DND-41 (cell line): ENCODE measurements at regions not wholly inside any gene's neighbourhood (a gene's known extent, or its start where the extent isn't known, plus 50 kb on each side); places are given as distances from the start of the nearest gene placed in this dataset.
A peak's percentile ranks its signal among the peaks of the same experiment; 100 is the strongest.

Experiments used
- ATAC-seq: fragments of 200-7000 bp; cut with Tn5 transposase; 3 replicates; pipeline ENCODE4 v1.9.1; 2021; ENCODE audit warnings: low read depth; ENCODE audit not compliant: insufficient read depth
- DNase-seq: peaks from one replicate; pipeline ENCODE4 v3.0.0-alpha.2; 2020
- H2AFZ ChIP-seq: 2 replicates; pipeline ENCODE4 v1.6.0; 2012; ENCODE audit warnings: low read depth, low read length
- H3K27ac ChIP-seq: 2 replicates; pipeline ENCODE4 v1.5.1; 2012; ENCODE audit warnings: low read length, inconsistent platforms
- H3K27me3 ChIP-seq: fragments of 200-600 bp; sonication (generic); 2 replicates; pipeline ENCODE4 v1.6.0; 2012; ENCODE audit warnings: low read length, mild to moderate bottlenecking, inconsistent platforms; ENCODE audit not compliant: insufficient read depth, poor library complexity
- H3K36me3 ChIP-seq: 2 replicates; pipeline ENCODE4 v1.5.1; 2012; ENCODE audit warnings: low read length, inconsistent platforms; ENCODE audit not compliant: insufficient read depth
- H3K4me1 ChIP-seq: 2 replicates; pipeline ENCODE4 v1.5.1; 2012; ENCODE audit warnings: mild to moderate bottlenecking, low read length; ENCODE audit not compliant: insufficient read depth
- H3K4me2 ChIP-seq: 2 replicates; pipeline ENCODE4 v1.6.0; 2012; ENCODE audit warnings: mild to moderate bottlenecking, moderate library complexity, low read length, inconsistent platforms; ENCODE audit not compliant: insufficient read depth
- H3K4me3 ChIP-seq, 2 experiments: fragments of 200-600 bp in 1 of 2; shearing (Covaris generic) in 1 of 2; 2 replicates each; pipeline ENCODE4 v1.5.1; 2012 to 2016; ENCODE audit warnings: inconsistent platforms in 2 of 2, low read length in 2 of 2, mild to moderate bottlenecking in 2 of 2, low read depth in 1 of 2, moderate library complexity in 1 of 2
- H3K79me2 ChIP-seq: 2 replicates; pipeline ENCODE4 v1.6.0; 2012; ENCODE audit warnings: low read length, inconsistent platforms; ENCODE audit not compliant: insufficient read depth
- H3K9ac ChIP-seq: 2 replicates; pipeline ENCODE4 v1.6.0; 2012; ENCODE audit warnings: low read depth, mild to moderate bottlenecking, inconsistent platforms, low read length, moderate library complexity
- H3K9me3 ChIP-seq: 2 replicates; pipeline ENCODE4 v1.5.1; 2012; ENCODE audit warnings: low read length, moderate library complexity, mild to moderate bottlenecking, inconsistent platforms; ENCODE audit not compliant: insufficient read depth, severe bottlenecking
- H4K20me1 ChIP-seq: 2 replicates; pipeline ENCODE4 v1.6.0; 2012; ENCODE audit warnings: low read length; ENCODE audit not compliant: insufficient read depth
- EZH2 ChIP-seq: IDR thresholded peaks from 3 replicates; pipeline ENCODE4 v1.6.1; 2012; ENCODE audit warnings: borderline replicate concordance, low read depth, mild to moderate bottlenecking, moderate library complexity, low read length, inconsistent platforms; ENCODE audit not compliant: severe bottlenecking
- TF ChIP-seq, protein P1 (sequence below): IDR thresholded peaks from 2 replicates; pipeline ENCODE4 v1.5.1; 2012; ENCODE audit warnings: borderline replicate concordance, low read length, moderate library complexity, mild to moderate bottlenecking; ENCODE audit not compliant: poor library complexity, severe bottlenecking; ENCODE audit errors: extremely low read depth

DNA sequence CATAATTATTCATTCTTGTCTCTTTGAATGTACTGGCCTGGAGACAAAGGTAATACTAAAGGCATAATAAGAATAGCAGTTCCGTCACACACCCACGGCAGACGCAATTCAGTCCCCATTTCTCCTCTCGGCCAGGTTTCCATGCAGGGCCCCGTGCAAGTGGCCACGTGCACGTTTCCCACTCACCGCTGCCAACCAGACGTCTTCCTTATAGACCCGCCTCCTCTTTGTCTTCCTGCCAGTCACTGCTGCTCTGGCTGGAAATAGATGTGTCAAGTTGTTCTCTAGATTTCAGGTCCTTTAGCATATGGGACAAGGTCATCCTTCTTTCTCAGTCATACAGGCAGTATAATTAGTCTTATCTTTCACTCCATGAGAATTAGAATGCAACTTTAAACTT is 204.3 kb downstream of the SUCLA2 start:
- ATAC-seq (no peak), DNase-seq (no peak)
- Histone ChIP-seq H3K27ac (no peak overlapping the region), H3K4me3 (no peak overlapping the region), H3K4me1 (no peaks in the 10 kb centered on the region), H3K9me3 (peaks cover 2% of the 10 kb centered on the region), H3K9ac (no peak overlapping the region), H4K20me1 (no peaks in the 10 kb centered on the region), H3K36me3 (no peaks in the 10 kb centered on the region), H3K4me2 (no peak overlapping the region), H3K27me3 (no peaks in the 10 kb centered on the region), H2AFZ (no peak overlapping the region), H3K79me2 (no peaks in the 10 kb centered on the region)
- TF ChIP-seq EZH2 = no peak
- TF ChIP-seq, protein P1, sequence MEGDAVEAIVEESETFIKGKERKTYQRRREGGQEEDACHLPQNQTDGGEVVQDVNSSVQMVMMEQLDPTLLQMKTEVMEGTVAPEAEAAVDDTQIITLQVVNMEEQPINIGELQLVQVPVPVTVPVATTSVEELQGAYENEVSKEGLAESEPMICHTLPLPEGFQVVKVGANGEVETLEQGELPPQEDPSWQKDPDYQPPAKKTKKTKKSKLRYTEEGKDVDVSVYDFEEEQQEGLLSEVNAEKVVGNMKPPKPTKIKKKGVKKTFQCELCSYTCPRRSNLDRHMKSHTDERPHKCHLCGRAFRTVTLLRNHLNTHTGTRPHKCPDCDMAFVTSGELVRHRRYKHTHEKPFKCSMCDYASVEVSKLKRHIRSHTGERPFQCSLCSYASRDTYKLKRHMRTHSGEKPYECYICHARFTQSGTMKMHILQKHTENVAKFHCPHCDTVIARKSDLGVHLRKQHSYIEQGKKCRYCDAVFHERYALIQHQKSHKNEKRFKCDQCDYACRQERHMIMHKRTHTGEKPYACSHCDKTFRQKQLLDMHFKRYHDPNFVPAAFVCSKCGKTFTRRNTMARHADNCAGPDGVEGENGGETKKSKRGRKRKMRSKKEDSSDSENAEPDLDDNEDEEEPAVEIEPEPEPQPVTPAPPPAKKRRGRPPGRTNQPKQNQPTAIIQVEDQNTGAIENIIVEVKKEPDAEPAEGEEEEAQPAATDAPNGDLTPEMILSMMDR = no peak

DNA sequence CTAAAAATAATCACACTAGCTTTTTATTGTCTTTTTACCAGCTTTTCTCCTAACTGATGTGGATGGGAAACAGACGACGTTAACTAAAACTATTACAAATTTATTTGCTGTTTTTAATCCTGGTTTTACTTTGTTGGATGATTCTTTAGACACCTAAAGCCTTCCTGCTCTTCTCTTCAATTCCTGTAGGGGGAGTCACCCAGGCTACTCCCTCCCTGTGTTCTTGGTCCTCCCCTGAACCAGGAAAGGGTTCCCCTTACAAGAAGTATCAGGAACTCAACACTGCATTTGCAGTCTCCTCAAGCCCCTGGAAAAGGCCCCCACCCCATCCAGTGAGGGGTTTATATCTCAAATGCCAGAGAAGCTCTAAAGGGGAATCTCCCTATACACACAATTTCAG is 206.1 kb downstream of the SUCLA2 start:
- Histone ChIP-seq H3K36me3 (no peaks in the 10 kb centered on the region), H3K9me3 (peaks cover 15% of the 10 kb centered on the region), H3K27ac (no peak overlapping the region), H3K4me1 (no peaks in the 10 kb centered on the region), H3K4me2 (no peak overlapping the region), H3K27me3 (no peaks in the 10 kb centered on the region), H3K9ac (no peak overlapping the region), H2AFZ (no peak overlapping the region), H3K4me3 (no peak overlapping the region), H4K20me1 (no peaks in the 10 kb centered on the region), H3K79me2 (no peaks in the 10 kb centered on the region)
- TF ChIP-seq, protein P1 = peak; percentile 50
- TF ChIP-seq EZH2 = no peak
- DNase-seq (no peak), ATAC-seq (no peak)

DNA sequence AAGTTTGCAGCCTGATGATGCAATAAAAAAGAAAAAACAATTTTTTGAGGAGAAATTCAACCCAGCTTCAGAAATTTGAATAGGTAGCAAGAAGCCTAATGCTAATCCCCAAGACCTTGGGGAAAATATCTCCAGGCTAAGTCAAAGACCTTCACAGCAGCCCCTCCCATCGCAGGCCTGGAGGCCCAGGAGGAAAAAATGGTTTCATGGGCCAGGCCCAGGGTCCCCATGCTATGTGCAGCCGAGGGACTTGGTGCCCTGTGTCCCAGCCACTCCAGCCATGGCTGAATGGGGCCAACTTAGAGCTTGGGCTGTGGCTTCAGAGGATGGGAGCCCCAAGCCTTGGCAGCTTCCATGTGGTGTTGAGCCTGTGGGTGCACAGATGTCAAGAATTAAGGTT is 210.3 kb downstream of the SUCLA2 start:
- TF ChIP-seq EZH2 = no peak
- TF ChIP-seq, protein P1 = no peak
- H2AFZ ChIP-seq = no peak overlapping the region
- no peaks in the 10 kb centered on the region for H3K79me2 ChIP-seq
- peaks cover 15% of the 10 kb centered on the region for H3K9me3 ChIP-seq
- H3K9ac ChIP-seq = no peak overlapping the region
- H4K20me1 ChIP-seq = no peaks in the 10 kb centered on the region
- no peak overlapping the region for H3K4me2 ChIP-seq
- H3K4me3 ChIP-seq = no peak overlapping the region
- no peak overlapping the region for H3K27ac ChIP-seq
- DNase-seq (no peak), ATAC-seq (no peak)
- no peaks in the 10 kb centered on the region for H3K27me3 ChIP-seq
- H3K4me1 ChIP-seq = no peaks in the 10 kb centered on the region
- H3K36me3 ChIP-seq = no peaks in the 10 kb centered on the region

DNA sequence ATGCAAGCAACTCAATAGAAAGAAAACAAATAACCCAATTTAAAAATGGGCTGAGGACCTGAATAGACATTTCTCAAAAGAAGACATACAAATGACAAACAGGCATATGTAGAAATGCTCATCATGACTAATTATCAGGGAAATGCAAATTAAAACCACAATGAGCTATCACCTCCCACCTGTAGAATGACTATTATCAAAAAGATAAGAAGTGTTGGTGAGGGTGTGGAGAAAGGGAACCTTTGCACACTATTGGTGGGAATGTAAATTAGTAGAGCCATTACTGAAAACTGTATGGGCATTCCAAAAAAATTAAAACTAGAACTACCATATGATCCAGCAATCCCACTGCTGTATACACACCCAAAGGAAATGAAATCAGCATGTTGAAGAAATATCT is 212.2 kb downstream of the SUCLA2 start:
- no peak for DNase-seq
- Histone ChIP-seq H3K9me3 (peaks cover 15% of the 10 kb centered on the region), H3K4me3 (no peak overlapping the region), H3K4me2 (no peak overlapping the region), H3K36me3 (no peaks in the 10 kb centered on the region), H3K27ac (no peak overlapping the region), H3K9ac (no peak overlapping the region), H4K20me1 (no peaks in the 10 kb centered on the region), H3K4me1 (no peaks in the 10 kb centered on the region), H3K79me2 (no peaks in the 10 kb centered on the region), H3K27me3 (no peaks in the 10 kb centered on the region), H2AFZ (no peak overlapping the region)
- no peak for ATAC-seq
- no peak for TF ChIP-seq EZH2
- TF ChIP-seq, protein P1 = no peak
